T-helper 2 cell treated with Interferon-gamma antibody and Interleukin-4, amounts not matched to agents 5 μg/mL and 100 μg/mL, for 36 hours (primary cell): ENCODE measurements at regions not wholly inside any gene's neighbourhood (a gene's known extent, or its start where the extent isn't known, plus 50 kb on each side); places are given as distances from the start of the nearest gene placed in this dataset.
"Not testable (repeated sequence)": the region's sequence is repeated elsewhere in the genome, so short reads cannot be mapped to it uniquely, and the experiment has no call there.

Source experiments
- DNase-seq: peaks from one replicate; pipeline ENCODE4 v3.0.0; 2021; ENCODE audit warnings: low spot score
- H3K27ac Mint-ChIP-seq: one replicate; pipeline ENCODE4 v1.8.0; 2021; ENCODE audit warnings: mild to moderate bottlenecking, mixed read lengths
- H3K27me3 Mint-ChIP-seq: one replicate; pipeline ENCODE4 v1.8.0; 2021; ENCODE audit warnings: low read depth, mixed read lengths
- H3K36me3 Mint-ChIP-seq: one replicate; pipeline ENCODE4 v1.8.0; 2021; ENCODE audit warnings: low read depth, mixed read lengths
- H3K4me1 Mint-ChIP-seq: one replicate; pipeline ENCODE4 v1.8.0; 2021; ENCODE audit warnings: low read depth, mixed read lengths
- H3K4me3 Mint-ChIP-seq: one replicate; pipeline ENCODE4 v1.8.0; 2022; ENCODE audit warnings: mild to moderate bottlenecking, moderate library complexity, mixed read lengths
- H3K9me3 Mint-ChIP-seq: one replicate; pipeline ENCODE4 v1.8.0; 2021; ENCODE audit warnings: mixed read lengths

GRCh38 chr3:194913316-194913715, 227.6 kb downstream of the FAM43A start:
- H3K36me3 Mint-ChIP-seq, result no peaks in the 10 kb centered on the region
- no peak for DNase-seq
- no peak overlapping the region for H3K27ac Mint-ChIP-seq
- H3K27me3 Mint-ChIP-seq, result peaks cover 22% of the 10 kb centered on the region
- H3K4me1 Mint-ChIP-seq, result no peaks in the 10 kb centered on the region
- no peak overlapping the region for H3K4me3 Mint-ChIP-seq
- H3K9me3 Mint-ChIP-seq, result no peaks in the 10 kb centered on the region

GRCh38 chr3:194924889-194925288, 239.2 kb downstream of the FAM43A start:
- not testable (repeated sequence) for DNase-seq, H3K36me3 Mint-ChIP-seq

GRCh38 chr3:194925614-194926013, 239.9 kb downstream of the FAM43A start:
- no peak overlapping the region for H3K4me3 Mint-ChIP-seq
- H3K27ac Mint-ChIP-seq, result no peak overlapping the region
- no peak for DNase-seq
- no peaks in the 10 kb centered on the region for H3K4me1 Mint-ChIP-seq
- H3K9me3 Mint-ChIP-seq, result no peaks in the 10 kb centered on the region
- no peaks in the 10 kb centered on the region for H3K36me3 Mint-ChIP-seq
- H3K27me3 Mint-ChIP-seq, result peaks cover 16% of the 10 kb centered on the region

More at GRCh38 chr3:194924889-194925288, 239.2 kb downstream of the FAM43A start:
- not testable (repeated sequence) for H3K4me1 Mint-ChIP-seq, H3K9me3 Mint-ChIP-seq, H3K4me3 Mint-ChIP-seq, H3K27ac Mint-ChIP-seq
- peaks cover 23% of the 10 kb centered on the region for H3K27me3 Mint-ChIP-seq

DNA sequence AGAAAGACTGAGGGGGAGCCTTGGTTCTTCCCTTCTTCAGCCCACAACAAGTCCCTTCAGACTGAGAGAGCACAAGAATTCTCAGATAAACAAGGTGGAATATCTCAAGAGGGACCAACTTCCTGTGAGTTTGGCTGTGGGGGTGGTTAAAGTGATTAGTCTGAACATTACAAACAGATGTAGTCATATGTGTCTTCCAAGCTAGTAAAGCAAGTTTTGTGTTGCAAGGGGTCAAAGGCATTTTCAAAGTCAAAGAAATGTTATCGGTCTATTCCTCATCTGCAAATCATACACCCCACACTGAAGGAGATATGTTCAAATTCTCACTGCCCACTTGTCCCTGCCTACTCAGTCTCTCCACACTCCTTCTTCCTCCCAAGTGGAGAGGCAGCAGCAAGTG, 242.5 kb downstream of the FAM43A start:
- H3K9me3 Mint-ChIP-seq, result no peaks in the 10 kb centered on the region
- no peak overlapping the region for H3K27ac Mint-ChIP-seq
- H3K36me3 Mint-ChIP-seq, result no peaks in the 10 kb centered on the region
- H3K4me1 Mint-ChIP-seq, result no peaks in the 10 kb centered on the region
- no peak for DNase-seq
- no peak overlapping the region for H3K4me3 Mint-ChIP-seq
- peaks cover 14% of the 10 kb centered on the region for H3K27me3 Mint-ChIP-seq

DNA sequence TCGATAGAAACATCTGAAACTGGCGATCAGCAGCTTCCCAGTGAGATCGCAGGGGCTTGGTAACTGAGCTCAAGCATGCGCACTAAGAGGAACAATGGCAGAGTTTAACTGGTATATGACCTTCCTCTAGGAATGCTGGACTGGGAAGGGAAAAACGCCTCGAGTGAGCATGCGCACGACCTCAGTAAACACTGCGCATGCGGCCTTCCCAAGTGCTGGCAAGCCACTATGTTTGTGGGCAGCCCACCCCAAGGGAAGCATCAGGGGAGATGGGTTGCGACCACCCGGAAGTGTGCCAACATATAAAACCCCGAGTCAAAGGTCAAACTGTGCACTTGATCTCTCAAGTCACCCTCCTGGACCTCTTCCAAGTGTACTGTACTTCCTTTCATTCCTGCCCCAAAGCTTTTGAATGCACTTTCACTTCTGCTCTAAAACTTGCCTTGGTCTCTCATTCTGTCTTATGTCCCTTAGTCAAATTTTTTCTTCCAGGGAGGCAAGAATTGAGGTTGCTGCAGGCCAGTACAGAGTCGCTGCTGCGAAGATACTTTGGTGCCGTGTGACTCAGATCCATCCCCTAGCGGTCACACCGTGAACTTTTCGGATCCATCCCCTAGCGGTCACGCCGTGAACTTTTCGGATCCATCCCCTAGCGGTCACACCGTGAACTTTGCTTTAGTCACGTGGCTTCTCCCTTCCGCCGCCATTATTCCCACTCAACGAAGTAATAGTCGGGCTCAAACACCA, 243.3 kb downstream of the FAM43A start:
- no peaks in the 10 kb centered on the region for H3K4me1 Mint-ChIP-seq
- H3K9me3 Mint-ChIP-seq, result no peaks in the 10 kb centered on the region
- H3K27ac Mint-ChIP-seq, result no peak overlapping the region
- H3K27me3 Mint-ChIP-seq, result peaks cover 12% of the 10 kb centered on the region
- no peak overlapping the region for H3K4me3 Mint-ChIP-seq
- no peaks in the 10 kb centered on the region for H3K36me3 Mint-ChIP-seq
- no peak for DNase-seq

GRCh38 chr3:194929578-194929960, 243.9 kb downstream of the FAM43A start:
- no peaks in the 10 kb centered on the region for H3K9me3 Mint-ChIP-seq
- no peak overlapping the region for H3K27ac Mint-ChIP-seq
- H3K36me3 Mint-ChIP-seq, result no peaks in the 10 kb centered on the region
- peaks cover 8% of the 10 kb centered on the region for H3K27me3 Mint-ChIP-seq
- DNase-seq, result no peak
- H3K4me1 Mint-ChIP-seq, result no peaks in the 10 kb centered on the region
- H3K4me3 Mint-ChIP-seq, result no peak overlapping the region

GRCh38 chr3:194930377-194931204, 244.9 kb downstream of the FAM43A start:
- H3K4me1 Mint-ChIP-seq, result no peaks in the 10 kb centered on the region
- H3K9me3 Mint-ChIP-seq, result no peaks in the 10 kb centered on the region
- H3K4me3 Mint-ChIP-seq, result no peak overlapping the region
- H3K27me3 Mint-ChIP-seq, result peaks cover 8% of the 10 kb centered on the region
- H3K36me3 Mint-ChIP-seq, result no peaks in the 10 kb centered on the region
- H3K27ac Mint-ChIP-seq, result no peak overlapping the region
- no peak for DNase-seq

DNA sequence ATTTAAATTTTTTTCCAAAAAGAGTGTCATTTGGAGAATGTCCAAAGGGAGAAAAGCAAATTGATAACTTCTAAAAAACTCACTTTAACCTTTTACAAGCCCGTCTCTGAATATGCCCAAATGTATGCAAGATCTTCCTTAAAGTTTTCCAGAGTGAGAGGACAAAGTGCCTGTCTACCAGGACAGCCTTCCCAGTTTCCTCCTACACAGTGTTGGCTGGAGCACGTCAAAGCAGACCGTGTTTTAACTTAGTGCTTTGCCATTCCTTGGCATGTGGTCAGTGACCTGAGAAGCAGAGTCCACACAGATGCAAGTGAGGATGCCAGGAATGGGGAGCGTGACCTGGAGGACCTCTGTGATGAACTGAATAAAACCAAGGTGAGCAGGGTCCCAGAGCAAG, 245.7 kb downstream of the FAM43A start:
- Mint-ChIP-seq H3K27me3 (peaks cover 5% of the 10 kb centered on the region), H3K4me3 (no peak overlapping the region), H3K4me1 (no peaks in the 10 kb centered on the region), H3K9me3 (no peaks in the 10 kb centered on the region), H3K27ac (no peak overlapping the region), H3K36me3 (no peaks in the 10 kb centered on the region)
- DNase-seq, result no peak

- Mint-ChIP-seq H3K27ac (no peak overlapping the region), H3K36me3 (no peaks in the 10 kb centered on the region), H3K4me3 (no peak overlapping the region), H3K4me1 (no peaks in the 10 kb centered on the region), H3K27me3 (peaks cover 2% of the 10 kb centered on the region), H3K9me3 (no peaks in the 10 kb centered on the region)
- DNase-seq, result no peak
Observed at GRCh38 chr3:194931865-194932264, 246.2 kb downstream of the FAM43A start.

GRCh38 chr3:194933465-194933864, 247.8 kb downstream of the FAM43A start:
- Mint-ChIP-seq H3K4me3 (no peak overlapping the region), H3K4me1 (no peaks in the 10 kb centered on the region), H3K36me3 (no peaks in the 10 kb centered on the region), H3K27me3 (peaks cover 2% of the 10 kb centered on the region), H3K27ac (no peak overlapping the region), H3K9me3 (no peaks in the 10 kb centered on the region)
- no peak for DNase-seq

GRCh38 chr3:194935061-194935460, 249.4 kb downstream of the FAM43A start:
- no peaks in the 10 kb centered on the region for H3K4me1 Mint-ChIP-seq
- H3K27me3 Mint-ChIP-seq, result peaks cover 2% of the 10 kb centered on the region
- H3K27ac Mint-ChIP-seq, result no peak overlapping the region
- DNase-seq, result no peak
- H3K36me3 Mint-ChIP-seq, result no peaks in the 10 kb centered on the region
- no peaks in the 10 kb centered on the region for H3K9me3 Mint-ChIP-seq
- H3K4me3 Mint-ChIP-seq, result no peak overlapping the region

DNA sequence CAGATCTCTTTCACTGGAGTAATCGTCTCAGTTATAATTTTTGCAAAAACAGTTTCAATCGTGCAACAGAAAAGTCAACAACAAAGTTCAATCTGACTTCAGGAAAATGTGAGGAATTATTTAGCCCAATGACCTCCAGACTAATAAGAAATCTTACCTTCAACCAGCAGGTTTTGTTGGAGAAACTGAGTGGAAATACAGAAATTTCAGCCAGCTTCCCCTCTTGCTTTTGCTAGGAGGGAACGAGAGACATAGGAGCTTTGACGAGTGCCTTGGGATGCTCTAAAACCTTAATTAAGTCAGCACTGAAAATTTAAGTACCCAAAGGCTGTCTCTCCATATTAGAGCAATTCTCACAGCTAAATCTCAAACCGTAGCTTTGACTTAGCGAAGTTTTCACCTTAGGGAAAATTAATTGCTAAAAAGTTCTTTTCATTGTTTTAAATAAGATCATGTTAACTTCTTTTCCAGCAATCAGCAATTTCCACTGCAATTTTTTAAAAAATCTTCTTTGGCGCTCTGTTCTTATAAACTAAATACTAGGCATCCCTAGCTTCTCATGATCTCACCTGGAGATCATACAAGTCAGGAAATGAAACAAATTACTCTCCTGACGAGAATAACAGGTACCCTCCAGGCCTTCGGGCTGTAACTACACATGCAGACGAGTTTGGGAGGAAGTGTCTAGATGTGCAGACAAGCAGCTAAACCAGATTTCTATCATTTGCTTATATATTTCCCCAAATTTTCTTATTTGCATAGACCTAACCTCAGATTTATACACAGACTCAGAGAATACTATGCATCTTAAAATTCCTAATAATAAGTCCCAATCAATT, 250.2 kb downstream of the FAM43A start:
- Mint-ChIP-seq H3K9me3 (no peaks in the 10 kb centered on the region), H3K4me3 (no peak overlapping the region), H3K27me3 (peaks cover 2% of the 10 kb centered on the region), H3K36me3 (no peaks in the 10 kb centered on the region), H3K4me1 (no peaks in the 10 kb centered on the region), H3K27ac (no peak overlapping the region)
- DNase-seq, result no peak

DNA sequence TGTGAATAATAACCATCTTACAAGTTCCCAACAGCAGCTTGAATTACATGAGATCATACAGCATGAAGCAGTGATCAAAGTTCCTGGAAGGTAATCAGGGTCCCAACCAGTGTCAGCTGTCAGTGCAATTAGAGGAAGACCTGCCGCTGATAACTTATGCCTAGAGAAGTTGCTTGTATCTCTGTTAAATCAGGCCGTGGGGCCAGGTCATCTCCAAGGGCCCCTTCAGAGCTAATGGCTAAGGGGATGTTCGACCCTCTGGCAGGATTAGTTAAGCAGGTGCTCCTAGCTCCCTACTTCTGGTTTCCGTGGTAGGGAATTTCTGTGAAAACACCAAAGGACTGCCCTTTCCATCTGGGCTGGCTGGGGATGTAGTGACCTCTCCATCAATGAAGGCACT, 251.0 kb downstream of the FAM43A start:
- H3K4me1 Mint-ChIP-seq, result no peaks in the 10 kb centered on the region
- no peak for DNase-seq
- no peak overlapping the region for H3K27ac Mint-ChIP-seq
- H3K9me3 Mint-ChIP-seq, result no peaks in the 10 kb centered on the region
- H3K27me3 Mint-ChIP-seq, result peaks cover 2% of the 10 kb centered on the region
- no peak overlapping the region for H3K4me3 Mint-ChIP-seq
- no peaks in the 10 kb centered on the region for H3K36me3 Mint-ChIP-seq

GRCh38 chr3:194937144-194937543, 251.5 kb downstream of the FAM43A start:
- H3K27ac Mint-ChIP-seq, result no peak overlapping the region
- H3K4me3 Mint-ChIP-seq, result no peak overlapping the region
- H3K4me1 Mint-ChIP-seq, result no peaks in the 10 kb centered on the region
- no peaks in the 10 kb centered on the region for H3K9me3 Mint-ChIP-seq
- no peaks in the 10 kb centered on the region for H3K36me3 Mint-ChIP-seq
- DNase-seq, result no peak
- peaks cover 2% of the 10 kb centered on the region for H3K27me3 Mint-ChIP-seq
